NCI-H345 (cell line): ENCODE measurements at regions not wholly inside any gene's neighbourhood (a gene's known extent, or its start where the extent isn't known, plus 50 kb on each side); places are given as distances from the start of the nearest gene placed in this dataset.
A peak's percentile ranks its signal among the peaks of the same experiment; 100 is the strongest.

ENCODE experiments used
- DNase-seq: peaks from one replicate; lab custom pipeline; 2025; lab: John Stamatoyannopoulos, UW

DNA sequence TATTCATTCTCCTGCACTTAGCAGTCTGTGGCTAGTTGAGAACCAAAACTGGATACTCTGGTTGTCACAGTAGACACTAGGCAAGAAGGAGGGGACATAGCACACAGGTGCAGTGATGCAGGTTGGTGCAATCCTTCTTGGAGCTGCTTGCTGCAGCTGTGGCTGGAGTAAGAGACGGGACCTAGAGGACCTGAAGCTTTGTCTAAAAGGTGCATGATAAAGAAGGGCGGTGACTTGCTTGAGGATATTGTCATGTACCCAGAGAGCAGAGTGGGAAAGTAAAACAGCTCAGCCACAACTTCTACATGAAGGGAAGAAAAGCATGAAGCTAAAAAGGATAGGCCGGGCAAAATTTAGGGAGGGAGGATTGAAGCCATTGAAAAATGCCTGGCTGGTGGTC, 304.1 kb upstream of the KIRREL3 start:
- no peak for DNase-seq

DNA sequence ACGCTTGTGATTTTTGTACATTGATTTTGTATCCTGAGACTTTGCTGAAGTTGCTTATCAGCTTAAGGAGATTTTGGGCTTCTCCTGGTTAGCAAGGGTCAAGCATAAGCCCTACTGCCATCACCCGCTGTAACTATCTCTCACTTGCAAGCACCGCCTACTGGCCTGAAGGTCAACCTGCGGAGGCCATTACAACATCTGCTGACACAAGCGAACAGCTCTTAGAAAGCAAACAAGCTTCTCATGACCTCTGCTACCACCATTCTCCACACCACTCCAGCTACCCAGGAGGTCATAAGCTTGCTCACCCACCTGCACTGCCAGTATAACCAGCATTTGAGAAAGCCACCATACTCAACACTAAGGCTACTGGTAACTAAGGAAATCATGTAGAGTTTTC, 288.4 kb upstream of the KIRREL3 start:
- DNase-seq: no peak

DNA sequence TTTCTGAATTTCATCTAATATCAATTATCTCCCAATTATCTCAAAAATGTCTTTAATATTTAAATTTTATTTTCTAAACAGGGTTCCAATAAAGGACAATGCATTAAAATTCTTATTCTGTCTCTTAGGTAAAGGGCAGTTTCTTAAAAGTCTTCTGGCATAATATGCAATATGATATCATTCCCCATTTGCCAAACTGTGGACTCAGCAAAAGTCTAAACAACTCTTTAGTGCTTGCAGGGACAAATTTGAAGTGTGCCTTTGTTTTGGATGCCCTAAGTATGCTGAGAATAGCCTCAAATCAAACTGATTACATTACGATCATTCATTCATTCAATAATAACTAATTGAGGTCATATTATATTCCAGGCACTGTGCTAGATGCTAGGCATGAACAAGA, 281.0 kb upstream of the KIRREL3 start:
- DNase-seq: no peak

DNA sequence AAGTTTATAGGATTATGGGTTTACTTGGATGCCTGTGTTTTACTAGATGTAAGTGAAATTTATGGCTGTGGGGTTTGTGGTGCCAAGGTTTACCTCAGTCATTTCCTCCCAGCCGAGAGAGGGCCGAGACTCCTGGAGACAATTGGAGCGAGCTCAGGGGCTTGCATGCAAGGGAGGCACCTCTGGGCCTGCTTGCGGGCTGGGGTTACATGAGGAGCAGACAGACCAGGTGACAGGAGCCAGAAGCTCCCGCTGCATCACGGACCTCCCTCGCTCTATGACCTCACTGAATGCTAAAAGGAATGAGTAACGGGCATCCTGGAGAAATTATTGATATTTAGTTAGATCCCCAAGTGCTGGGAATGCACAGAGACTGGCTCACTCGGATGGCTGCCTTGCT, 275.2 kb upstream of the KIRREL3 start:
- no peak for DNase-seq

DNA sequence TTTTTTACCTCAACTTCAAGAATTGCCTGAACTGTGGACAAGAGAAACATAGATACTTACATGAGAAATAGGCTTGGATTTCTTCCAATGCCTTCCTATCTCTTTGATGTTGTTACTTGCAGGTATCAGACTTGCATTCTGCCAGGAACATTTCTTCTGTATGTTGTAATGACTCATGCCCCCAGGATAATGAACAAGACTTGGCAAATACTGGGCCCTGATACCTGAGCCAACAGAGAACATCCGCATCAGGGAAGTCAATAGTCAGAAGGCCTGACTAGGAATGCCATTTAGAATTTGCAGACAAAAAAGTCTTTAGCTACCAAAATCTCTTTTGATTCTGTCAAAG, 273.7 kb upstream of the KIRREL3 start:
- no peak for DNase-seq

DNA sequence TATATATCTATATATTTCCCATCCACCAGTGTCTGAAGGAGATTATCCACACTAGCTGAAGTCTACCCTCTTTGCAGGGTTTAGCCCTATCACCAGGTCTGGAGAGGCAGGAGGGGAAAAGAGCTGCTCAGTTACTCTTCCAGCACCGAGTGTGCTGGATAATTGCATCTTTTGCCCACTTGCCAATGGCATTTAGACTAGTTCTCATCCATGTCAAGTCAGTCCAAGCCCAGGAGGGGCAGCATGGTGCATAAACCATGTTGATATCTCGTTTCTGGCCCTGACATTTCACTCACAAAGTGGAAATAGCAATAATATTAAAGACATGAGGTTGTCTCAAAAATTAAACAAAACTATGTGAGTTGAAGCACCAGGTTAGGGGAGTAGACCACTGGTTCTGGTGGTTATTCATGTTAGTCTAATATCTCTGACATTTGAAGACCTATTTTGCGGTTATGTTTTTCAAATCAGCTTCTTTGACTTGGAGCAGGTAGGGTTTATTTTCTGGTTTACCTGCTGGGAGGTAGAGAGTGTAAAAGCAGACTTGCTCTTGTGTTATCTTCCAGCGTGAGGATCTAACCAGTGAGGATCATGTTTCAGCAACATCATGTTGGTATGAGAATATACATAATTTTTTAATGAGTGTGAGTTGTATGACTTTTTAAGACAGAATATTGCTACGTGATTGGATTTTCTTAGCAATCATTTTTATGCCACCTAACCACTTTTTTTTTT, 273.2 kb upstream of the KIRREL3 start:
- DNase-seq: no peak

DNA sequence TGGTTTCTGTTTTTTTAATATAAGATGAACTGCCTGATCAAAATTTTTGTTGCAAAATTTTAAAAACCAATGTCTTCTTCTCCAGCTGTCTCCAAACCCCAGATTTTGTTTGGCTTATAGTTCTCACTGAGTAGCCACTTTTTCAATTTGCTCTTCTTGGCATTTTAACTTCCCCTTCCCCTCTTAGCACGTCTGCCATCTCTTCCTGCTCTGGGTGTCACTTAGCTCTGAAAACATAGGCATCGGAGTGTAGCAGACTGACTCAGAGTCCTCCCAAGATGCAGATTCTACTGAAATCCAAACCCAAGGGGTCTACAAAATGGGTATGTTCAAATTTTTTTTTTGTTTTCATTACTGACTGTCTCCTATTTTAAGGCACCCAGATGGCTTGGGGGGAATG, 270.3 kb upstream of the KIRREL3 start:
- no peak for DNase-seq

DNA sequence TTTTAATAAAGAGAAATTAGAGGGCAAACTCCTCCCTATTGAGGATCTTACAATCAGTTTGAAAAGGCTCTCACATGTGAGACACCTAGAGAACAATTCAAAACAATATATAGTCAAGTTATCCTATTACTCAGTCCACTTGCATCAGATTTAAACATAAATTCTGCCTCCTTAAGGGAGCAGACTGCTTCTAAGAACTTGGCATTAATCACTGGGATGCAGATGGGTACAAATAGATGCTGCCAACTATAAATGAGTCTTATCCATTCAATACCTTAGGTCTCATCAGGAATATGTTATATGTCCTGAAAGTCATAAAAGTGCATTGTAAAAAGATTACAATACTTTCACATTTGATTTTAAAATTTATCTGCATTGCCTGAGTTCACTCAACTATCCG, 269.3 kb upstream of the KIRREL3 start:
- DNase-seq: no peak

DNA sequence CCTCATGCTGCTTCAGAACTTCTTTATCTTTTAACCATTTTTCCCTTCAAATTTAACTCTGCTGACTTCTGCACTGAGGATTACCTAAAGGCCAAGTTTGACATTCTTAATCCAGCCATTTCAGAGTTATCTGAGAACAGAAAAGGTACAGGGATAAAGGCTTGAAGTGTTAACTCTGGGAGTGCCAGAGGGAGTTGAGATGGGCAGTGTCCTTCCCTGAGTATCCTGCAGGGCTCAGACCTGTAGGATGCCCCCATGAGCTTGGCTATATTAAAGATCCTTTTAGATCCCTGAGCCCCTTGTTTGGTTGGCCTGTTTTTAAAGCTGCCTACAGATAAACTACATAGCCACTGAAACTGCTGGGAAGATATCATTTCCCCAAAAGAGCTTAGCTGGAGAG, 268.4 kb upstream of the KIRREL3 start:
- no peak for DNase-seq

DNA sequence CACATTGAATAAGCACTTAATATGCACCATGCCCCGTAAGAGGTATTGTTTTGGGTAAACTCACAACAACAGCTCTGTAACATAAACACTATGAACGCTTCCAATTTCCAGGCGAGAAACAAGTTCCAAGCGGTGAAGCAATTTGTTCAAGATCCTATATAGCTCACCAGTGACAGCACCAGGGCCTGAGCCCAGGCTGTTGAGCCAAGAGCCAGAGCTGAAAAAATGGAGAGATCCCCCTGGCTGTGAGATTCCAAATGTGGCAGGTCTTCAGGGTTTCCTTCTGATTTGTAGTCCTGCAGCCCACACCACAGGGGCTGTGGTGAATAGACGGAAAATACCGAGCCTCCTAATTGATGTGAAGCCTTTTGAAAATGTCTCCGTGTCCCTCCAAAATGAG, 268.0 kb upstream of the KIRREL3 start:
- no peak for DNase-seq

DNA sequence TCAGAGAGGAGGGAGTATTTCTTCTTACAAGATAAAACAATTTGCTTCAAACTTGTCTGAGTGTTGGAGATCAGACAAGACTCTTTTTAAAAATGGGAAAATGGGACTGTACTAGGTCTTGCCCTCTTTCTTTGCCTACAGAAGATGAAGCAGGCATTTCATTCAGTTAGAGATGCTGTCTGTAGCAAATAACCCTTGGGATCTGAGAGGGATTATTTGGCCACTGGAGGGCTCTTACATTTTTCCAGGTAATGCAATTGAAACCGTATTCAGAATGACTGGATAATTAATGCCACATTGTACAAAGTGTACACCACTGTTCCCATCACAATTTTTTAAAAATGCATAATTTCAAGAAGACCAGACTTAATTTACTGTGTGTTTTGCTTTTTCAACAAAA, 258.5 kb upstream of the KIRREL3 start:
- no peak for DNase-seq

DNA sequence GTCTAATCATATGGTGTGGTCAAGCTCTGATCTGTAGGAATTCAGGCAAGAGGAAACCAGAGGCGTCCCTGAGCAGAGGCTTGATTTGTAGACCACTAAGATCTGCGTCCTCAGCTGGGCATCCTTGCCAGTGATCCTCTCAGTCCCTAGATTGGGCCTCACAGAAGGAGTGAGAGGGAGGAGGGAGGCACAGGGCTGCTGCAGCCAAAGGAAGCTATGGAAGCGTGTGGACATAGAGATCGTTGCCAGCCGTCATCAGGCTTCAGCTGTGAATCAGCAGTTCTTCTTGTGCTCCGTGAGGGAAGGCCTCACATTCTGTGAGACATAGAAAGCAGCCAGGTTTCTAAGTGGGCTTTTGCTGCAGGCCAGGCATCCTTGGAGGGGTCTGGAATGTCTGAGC, 254.6 kb upstream of the KIRREL3 start:
- no peak for DNase-seq

DNA sequence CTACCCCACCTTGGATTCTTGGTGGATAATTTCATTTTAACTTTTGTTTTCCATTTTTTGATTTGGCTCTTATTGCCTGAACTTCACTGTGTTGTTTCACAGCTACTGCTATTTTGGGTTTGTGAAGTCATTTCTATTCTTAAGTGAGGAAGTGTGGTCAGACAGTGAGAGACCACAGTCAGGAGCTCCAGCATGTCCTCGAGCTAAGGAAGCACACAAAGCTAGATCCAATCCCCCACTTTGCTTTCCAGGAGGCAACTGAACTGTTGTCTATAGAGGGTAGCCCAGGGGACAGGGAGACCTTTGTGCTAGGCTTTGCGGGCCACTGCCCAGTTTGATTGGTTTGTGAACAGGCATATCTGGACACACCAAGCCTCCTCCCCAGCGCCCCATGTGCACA, 251.8 kb upstream of the KIRREL3 start:
- no peak for DNase-seq

DNA sequence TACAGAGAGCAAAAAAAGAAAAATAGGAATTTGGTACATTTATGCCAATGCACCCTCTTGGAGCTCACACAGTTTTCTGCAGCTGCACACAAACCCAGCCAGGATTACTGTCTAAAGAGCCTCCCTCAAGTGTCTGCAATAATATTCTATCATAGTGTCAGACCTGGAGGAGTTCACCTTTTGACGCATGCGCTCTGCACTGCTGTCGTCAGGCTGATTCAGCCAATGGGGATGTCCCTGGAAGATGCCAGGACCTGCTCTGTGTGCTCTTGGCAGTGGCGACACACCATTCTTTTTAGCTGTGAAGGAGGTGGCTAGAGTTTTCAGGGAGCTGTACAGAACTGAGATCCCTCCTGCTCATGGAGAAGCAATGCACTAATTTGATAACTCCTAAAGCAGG, 249.0 kb upstream of the KIRREL3 start:
- DNase-seq: no peak

DNA sequence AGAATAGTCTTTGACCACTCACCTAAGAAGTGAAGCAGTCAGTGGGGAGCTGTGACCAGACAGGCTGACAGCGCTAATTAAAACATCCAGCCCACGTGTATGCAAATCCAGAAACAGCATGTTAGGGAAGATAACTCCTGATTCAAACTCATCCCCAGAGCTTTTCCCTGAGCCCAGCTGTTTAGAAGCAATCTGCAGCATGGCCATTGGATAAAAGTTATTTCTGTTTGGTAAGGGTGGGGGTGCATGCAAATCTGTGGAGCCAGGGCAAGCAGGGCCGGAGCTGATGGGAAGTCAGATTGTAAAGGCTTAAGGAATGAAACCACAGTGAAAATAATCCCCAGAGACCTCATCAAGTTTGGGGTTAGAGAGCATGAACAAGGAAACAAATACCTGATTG, 247.9 kb upstream of the KIRREL3 start:
- DNase-seq: no peak

DNA sequence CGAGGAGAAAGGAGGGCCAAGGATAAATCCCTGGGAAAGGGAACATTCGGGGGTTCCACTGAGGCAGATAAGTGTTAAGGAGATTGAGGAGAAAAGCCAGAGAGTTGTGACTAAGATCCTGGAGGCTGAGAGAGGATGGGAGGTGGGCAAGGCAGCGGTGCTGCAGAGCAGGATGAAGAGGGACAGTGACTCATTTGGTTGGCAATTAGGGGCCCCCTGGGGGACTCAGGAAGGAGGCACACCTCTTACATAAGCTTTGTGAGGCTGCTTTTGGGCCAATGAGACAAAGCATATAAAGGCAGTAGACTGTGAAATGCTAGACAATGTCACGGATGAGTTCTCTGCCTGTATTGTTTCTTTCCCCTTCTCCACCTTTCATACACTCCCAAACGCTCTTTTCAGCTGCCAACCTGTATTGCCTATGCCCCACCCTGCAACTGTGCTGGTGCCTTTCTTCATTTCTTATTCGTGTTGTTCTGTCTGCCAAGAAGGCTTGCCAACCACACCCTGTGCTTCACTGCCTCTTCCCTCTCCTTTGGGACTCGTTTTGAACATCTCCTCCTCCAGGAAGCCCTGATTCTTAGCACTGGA, 246.8 kb upstream of the KIRREL3 start:
- peak; percentile 97 for DNase-seq

DNA sequence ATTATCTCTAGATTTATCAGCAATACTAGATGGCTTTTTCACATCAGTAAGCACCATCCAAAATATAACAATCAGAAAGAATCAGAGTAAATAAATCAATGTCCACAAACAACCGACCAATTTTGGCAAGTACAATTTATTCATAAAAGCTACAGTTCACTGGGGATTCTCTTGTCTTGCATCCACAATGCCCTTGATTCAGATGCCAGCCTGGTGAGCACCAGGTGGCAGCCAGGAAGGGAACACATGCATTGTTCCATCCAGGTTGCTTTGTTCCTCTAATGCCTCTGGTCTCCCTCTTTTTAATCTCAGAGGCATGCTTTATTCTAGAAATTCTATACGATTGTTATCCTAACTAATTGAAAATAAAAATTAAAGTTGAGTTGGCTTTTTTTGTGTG, 242.1 kb upstream of the KIRREL3 start:
- DNase-seq: peak; percentile 80

DNA sequence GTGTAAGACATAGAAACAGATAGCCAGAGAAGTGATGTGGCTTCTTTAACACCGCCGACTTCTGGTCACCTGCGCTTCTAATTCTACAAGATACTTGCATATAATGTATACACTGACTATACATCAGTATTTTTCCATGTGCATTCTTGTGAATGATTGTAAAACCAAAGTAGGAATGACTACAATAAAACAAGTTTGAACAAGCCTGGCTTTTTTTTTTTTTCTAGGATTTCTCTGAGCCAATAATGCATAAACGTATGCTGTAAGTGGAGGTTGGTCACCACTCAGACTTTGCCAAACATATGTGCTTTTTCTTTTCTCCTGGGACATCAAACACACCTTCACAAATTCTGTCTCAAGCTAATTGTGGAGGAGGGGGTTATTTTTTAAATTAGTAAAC, 237.8 kb upstream of the KIRREL3 start:
- no peak for DNase-seq

DNA sequence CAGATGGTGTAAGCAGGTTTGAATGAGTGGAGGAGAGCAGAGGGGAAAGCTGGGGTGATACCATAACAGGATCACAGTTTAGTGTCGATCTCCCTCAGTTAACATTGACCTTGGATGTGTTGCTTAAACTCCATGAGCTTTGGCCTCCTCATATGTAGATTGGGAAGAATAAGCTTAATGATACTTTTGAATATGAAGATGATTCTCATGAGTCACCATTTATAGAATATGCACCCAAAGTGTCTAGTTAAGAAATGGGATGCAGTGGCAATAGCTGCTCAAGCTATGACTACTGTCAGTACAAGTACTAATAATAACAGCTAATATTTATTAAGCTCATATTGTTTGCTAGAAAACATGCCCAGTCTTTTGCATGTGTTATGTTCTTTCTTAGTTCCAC, 236.2 kb upstream of the KIRREL3 start:
- no peak for DNase-seq

DNA sequence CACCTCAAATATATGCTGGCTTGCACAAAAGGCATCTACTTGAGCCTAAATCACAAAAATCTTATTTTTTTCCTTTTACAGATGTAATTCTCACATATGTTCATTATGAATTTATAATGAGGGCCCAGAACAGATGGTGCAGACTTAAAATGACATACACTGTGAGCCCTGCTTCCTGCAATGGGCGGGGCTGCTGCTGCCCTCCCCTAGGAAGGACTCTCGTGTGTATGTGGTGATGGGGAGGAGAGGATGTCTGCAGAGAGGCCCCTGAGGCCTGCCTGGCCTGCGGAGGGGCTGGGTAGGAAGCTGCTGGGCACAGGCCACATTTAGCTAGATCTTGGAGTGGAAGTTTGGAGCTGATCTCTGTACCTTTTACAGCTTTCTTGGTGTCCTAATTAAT, 233.4 kb upstream of the KIRREL3 start:
- no peak for DNase-seq

DNA sequence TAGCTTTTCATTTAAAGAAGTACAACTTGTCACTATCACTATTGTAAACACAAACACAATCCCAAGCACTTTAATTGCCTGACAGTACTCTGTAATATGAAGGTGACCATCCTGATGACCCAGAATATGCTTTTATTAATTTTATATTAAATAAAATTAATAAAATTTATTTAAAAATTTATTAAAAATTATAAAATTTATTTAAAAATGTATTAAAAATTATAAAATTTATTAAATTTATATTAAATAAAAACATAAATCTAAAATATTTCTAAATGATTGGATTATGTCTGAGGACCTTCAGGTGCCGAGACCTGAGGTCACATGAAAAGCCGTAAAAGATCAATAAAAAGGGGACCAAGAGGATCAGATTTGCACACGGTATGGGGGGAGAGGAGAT, 229.8 kb upstream of the KIRREL3 start:
- DNase-seq: no peak

DNA sequence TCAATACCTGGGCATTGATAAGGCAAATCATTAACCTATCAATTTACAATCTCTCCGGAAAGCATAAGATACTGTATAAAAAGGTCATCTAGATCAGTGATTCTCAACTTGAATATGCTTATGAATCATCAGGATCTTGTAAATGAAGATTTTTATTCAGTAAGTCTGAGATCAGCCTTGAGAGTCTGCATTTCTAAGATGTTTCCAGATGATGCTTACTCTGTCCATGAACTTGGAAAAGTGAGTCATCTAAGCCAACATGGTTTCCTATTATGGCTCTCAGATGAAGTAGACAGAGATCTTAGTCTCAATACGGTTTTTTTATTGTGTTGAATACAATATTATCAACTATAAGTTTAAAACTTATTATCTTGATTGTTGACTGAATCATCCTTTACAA, 226.4 kb upstream of the KIRREL3 start:
- DNase-seq: no peak

DNA sequence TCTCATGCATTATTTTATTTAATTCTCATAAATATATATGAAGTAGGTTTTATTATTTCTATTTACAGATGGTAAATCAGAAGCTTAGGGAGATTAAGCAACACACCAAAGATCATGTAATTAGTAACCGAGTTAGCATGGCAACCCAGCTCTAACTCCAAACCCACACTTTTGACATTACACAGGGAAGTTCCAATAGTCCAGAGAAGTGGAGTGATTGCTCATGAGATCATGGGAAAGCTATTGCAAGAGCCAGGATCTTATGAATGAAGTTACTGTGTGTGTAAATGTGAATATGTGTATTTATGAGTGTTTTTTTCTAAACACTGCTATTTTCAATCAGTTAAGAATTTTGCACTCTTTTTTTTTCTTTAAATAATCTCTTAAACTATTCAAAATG, 225.8 kb upstream of the KIRREL3 start:
- no peak for DNase-seq

DNA sequence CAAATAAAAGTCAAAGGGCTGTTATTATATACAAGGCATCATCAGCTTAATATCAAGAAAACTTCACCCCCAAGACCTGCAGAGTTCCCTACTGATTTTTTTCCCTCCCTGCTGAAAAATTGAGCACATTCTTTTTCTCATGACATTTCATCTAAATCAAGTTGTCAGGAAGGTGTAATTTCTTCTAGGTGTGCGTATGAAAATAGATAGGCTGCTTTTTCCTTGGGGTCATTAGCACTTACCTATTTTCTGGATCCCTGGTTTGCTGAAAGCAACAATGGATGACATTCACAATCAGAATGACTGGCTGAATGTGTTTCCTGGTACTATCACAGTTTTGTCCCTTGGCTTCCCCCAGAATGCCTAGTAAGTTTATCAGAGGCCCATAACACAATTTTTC, 225.0 kb upstream of the KIRREL3 start:
- DNase-seq: no peak
